LHCN-M2 (cell line): ENCODE measurements at regions not wholly inside any gene's neighbourhood (a gene's known extent, or its start where the extent isn't known, plus 50 kb on each side); places are given as distances from the start of the nearest gene placed in this dataset.

Experiments
- DNase-seq: peaks from one replicate; pipeline ENCODE4 v3.0.0-alpha.2; 2012; ENCODE audit warnings: low read depth

GRCh38 chr17:73694491-73694890 lies 50.2 kb upstream of the SDK2 start:
- DNase-seq, result no peak

GRCh38 chr17:73695035-73695738 lies 50.9 kb upstream of the SDK2 start:
- no peak for DNase-seq

- DNase-seq, result no peak
Measured at GRCh38 chr17:73696251-73696650, 52.0 kb upstream of the SDK2 start.

- DNase-seq, result no peak
Measured at GRCh38 chr17:73697872-73698271, 53.6 kb upstream of the SDK2 start.

GRCh38 chr17:73698966-73699365 lies 54.7 kb upstream of the SDK2 start:
- no peak for DNase-seq

- DNase-seq, result no peak
Measured at GRCh38 chr17:73701701-73702100, 57.5 kb upstream of the SDK2 start.

GRCh38 chr17:73703192-73703591 lies 58.9 kb upstream of the SDK2 start:
- DNase-seq, result no peak

GRCh38 chr17:73703917-73704316 lies 59.7 kb upstream of the SDK2 start:
- DNase-seq, result no peak

- DNase-seq, result no peak
Measured at GRCh38 chr17:73705594-73705993, 61.3 kb upstream of the SDK2 start.

GRCh38 chr17:73706428-73706827 lies 62.2 kb upstream of the SDK2 start:
- no peak for DNase-seq

GRCh38 chr17:73706858-73707257 lies 62.6 kb upstream of the SDK2 start:
- no peak for DNase-seq

GRCh38 chr17:73707358-73707757 lies 63.1 kb upstream of the SDK2 start:
- no peak for DNase-seq

- DNase-seq, result no peak
Measured at GRCh38 chr17:73710095-73710592, 65.9 kb upstream of the SDK2 start.

GRCh38 chr17:73711184-73711583 lies 66.9 kb upstream of the SDK2 start:
- DNase-seq, result no peak

GRCh38 chr17:73711916-73712315 lies 67.7 kb upstream of the SDK2 start:
- no peak for DNase-seq

GRCh38 chr17:73713136-73713535 lies 68.9 kb upstream of the SDK2 start:
- no peak for DNase-seq

- no peak for DNase-seq
Measured at GRCh38 chr17:73715769-73716168, 71.5 kb upstream of the SDK2 start.

- no peak for DNase-seq
Measured at GRCh38 chr17:73717690-73718089, 73.4 kb upstream of the SDK2 start.

GRCh38 chr17:73718362-73718761 lies 74.1 kb upstream of the SDK2 start:
- no peak for DNase-seq

GRCh38 chr17:73718912-73719311 lies 74.7 kb upstream of the SDK2 start:
- DNase-seq, result no peak

GRCh38 chr17:73719588-73720071 lies 75.4 kb upstream of the SDK2 start:
- no peak for DNase-seq

- DNase-seq, result no peak
Measured at GRCh38 chr17:73720187-73720834, 76.1 kb upstream of the SDK2 start.

GRCh38 chr17:73722165-73722564 lies 77.9 kb upstream of the SDK2 start:
- DNase-seq, result no peak
